Daoy (cell line): ENCODE measurements at regions not wholly inside any gene's neighbourhood (a gene's known extent, or its start where the extent isn't known, plus 50 kb on each side); places are given as distances from the start of the nearest gene placed in this dataset.
"Not testable (repeated sequence)": the region's sequence is repeated elsewhere in the genome, so short reads cannot be mapped to it uniquely, and the experiment has no call there.

Source experiments
- DNase-seq: peaks from one replicate; pipeline ENCODE4 v3.0.0-alpha.2; 2015; ENCODE audit warnings: low read depth

- DNase-seq = no peak
Measured at GRCh38 chr4:28469387-28469786, 1608.7 kb downstream of the STIM2 start.

GRCh38 chr4:28469886-28470285 lies 1609.2 kb downstream of the STIM2 start:
- DNase-seq = no peak

- no peak for DNase-seq
Measured at GRCh38 chr4:28475381-28475780, 1614.7 kb downstream of the STIM2 start.

- no peak for DNase-seq
Measured at GRCh38 chr4:28479666-28480065, 1619.0 kb downstream of the STIM2 start.

DNA sequence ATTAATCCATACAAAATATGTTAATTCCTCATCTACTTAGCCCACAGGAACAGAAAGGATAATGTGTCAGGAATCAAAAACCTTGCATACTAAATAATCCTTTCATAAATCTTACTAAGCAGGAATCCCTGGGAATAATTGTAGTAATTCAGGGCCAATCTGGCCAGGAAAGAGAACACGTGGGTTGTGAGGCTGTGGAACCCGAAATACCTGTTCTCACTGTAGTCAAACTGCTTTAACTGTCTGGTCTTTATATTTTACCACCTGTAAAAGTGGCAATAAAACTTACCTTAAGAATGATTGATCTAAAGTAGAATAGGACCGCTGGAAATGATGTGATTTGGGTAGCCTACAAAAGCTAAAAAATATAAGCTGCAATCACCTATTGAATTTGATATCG lies 1620.9 kb downstream of the STIM2 start:
- DNase-seq = no peak

DNA sequence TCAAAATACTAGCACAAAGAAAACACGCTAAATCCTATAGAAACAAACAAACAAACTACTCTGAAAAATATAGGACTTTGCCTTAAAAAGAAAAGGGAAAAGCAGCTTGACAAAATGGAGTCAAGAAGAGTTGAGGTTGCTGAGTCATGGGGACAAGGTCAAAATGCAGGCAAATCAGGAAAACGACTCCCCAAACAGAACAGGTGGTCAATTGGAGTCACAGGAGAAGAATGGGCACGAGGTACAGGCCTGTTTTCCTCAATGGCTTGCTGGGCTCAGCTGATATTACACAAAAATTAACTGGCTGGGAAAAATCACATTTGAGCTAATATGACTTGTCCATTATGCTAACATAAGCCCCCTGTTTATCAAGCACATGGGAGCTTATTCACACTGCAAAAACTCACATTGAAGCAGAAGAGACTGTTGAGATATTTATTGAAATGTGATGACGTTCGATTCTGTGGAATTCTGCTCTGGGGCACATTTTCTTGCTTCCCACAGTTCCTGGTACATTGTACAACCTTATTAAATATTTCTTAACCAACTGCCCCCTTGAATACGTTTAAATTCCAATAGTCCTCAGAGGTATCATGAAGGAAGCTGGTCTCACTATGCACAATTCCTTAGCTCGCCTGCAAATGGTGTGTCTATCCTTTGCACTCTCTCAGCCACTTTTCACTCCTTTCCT lies 1622.1 kb downstream of the STIM2 start:
- DNase-seq = no peak

GRCh38 chr4:28488021-28488420 lies 1627.4 kb downstream of the STIM2 start:
- no peak for DNase-seq

DNA sequence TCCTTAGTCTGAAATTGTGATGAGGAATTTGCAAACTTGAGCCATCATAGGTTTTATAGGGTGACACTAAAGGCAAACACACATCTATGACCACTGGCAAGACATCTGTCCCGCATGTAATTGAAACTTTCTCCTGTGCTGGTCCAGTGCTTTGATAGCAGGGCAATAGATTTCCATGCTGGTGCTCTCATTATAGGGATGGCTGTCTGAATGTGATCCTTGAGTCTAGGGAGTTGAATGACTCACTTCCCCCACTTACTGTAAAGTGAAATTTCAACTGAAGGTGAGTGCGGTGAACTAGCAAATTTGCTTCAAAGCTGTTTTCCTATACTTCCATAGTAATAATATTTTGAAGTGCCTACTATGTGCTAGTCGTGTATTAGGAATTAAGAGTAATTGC lies 1630.0 kb downstream of the STIM2 start:
- no peak for DNase-seq

DNA sequence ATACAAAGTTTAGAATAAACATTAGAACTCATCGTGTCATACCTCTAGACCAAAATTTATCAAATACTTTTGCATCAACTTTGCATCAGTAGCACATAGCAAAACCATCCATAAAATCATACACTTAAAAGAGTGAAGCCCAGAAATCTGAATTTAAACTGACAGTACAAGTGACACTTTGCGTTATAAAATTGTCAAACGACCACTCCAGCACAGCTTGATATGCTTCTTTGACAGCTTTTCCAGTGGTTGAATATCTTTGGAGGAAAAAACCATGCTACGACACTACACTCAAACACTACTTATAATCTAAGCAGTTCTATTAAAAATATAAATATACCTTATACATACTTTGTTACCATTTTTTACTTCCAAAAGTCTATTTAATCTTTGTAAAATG lies 1644.4 kb downstream of the STIM2 start:
- no peak for DNase-seq

GRCh38 chr4:28508636-28509035 lies 1648.0 kb downstream of the STIM2 start:
- DNase-seq = no peak

DNA sequence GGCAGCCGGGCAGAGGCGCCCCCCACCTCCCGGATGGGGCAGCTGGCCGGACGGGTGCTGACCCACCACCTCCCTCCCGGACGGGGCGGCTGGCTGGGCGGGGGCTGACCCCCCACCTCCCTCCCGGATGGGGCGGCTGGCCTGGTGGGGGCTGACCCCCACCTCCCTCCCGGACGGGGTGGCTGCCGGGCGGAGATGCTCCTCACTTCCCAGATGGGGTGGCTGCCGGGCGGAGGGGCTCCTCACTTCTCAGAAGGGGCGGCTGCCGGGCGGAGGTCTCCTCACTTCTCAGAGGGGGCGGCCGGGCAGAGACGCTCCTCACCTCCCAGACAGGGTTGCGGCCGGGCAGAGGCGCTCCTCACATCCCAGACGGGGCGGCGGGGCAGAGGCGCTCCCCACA lies 1654.1 kb downstream of the STIM2 start:
- DNase-seq = not testable (repeated sequence)

DNA sequence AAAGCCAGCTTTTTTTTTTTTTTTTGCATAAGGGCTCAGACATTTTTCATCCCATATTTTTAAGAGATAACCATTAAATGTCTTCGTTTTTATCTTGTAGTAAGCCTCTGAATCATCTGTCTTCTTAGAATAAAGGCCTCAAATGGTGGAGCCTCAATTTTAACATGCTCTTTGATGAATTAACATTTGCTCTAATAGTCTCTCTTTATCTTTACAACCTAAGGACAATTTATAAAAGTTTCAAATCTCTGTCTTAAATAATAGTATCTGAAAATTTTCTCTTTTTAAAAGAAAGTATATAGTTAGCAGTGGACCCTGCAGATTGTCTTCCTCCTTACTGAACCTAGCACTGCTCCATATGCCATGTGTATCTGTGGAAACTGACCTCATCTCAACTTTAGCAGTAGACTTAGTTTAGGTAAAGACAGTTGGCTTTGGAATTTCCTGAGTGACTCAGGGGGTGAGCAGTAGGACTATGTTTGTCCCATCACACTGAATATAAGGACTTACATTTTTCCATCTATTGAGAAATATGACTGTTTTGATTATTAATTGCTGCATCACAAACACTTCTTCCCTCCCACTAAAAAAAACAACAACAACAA lies 1658.0 kb downstream of the STIM2 start:
- DNase-seq = no peak

DNA sequence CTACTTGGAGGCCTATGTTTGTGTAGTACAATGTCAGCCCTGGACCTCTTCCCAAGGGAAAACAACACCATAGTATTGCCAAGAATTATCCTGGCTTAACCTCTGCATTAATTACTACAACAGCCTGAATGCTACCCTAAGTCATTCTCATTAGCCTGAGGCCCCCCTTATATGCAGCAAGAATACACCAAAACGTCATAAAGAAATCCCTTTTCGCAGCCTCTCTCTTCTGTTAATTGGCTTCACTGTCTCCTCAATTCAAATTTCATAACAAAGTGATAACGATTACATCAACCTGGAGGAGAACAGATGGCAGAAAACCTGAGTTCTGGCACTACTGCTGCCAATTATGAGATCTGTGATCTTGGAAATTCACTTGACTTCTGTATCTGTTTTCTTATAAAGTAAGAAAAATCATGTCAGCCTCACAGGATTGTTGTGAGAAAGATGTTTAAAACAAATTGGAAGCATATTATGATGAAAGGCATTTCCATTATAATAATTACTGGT lies 1663.1 kb downstream of the STIM2 start:
- no peak for DNase-seq

GRCh38 chr4:28536124-28536523 lies 1675.5 kb downstream of the STIM2 start:
- DNase-seq = no peak

DNA sequence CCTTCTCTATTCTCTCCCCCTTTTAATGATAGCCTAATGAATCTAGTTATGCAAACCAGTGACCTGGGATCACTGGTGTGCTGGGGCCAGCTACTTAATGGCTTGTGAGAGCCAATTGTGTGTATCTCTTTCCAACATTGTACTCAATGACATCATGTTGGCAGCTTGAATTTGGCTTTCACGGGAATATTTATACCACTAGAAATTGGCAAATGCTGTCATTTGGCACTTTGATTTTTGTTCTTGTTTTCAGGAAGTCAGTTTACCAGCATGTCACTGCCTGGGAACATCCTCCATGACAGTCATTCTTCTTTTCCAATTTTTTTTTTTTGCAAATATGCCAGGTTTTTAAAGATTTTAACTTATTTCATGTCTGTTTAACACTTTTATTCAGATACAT lies 1685.3 kb downstream of the STIM2 start:
- no peak for DNase-seq

- no peak for DNase-seq
Measured at GRCh38 chr4:28548136-28548535, 1687.5 kb downstream of the STIM2 start.

GRCh38 chr4:28548594-28548993 lies 1688.0 kb downstream of the STIM2 start:
- no peak for DNase-seq

DNA sequence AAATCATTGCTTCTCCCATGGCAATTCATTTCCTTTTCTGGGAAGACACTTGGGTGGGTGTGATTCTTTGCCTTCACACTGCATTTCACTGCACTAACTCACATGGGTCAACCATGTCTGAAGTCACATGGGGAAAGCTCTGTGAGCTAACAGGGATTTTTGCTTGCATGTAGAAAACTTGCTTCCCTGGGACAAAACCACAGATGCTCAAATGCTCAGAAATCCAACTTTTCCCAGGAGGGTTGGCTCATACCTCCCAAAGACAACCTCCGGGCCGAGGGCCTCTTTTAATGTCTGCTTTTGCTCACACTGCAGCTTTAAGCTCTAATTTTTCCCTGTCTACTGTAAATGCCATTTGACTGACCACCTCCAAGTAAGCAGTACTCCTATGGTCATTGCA lies 1695.2 kb downstream of the STIM2 start:
- DNase-seq = no peak

DNA sequence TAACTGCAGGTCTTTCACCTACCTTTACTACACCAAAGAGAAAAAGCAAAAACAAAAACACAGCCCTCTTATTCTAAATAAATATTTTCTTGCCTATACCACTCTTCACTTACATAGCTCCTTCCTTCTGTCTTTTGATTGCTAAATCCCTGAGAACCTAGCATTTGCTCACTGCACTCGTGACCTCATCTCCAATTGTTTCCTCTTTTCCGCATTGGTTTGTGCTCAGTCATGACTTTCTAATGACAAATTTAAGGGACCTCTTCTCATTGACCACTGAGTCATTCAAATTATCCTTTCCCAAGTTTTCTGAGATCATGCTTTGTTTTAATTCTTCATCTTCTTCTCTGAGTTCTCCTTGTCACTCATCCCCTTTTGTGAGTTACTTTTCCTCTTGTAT lies 1697.1 kb downstream of the STIM2 start:
- DNase-seq = no peak

DNA sequence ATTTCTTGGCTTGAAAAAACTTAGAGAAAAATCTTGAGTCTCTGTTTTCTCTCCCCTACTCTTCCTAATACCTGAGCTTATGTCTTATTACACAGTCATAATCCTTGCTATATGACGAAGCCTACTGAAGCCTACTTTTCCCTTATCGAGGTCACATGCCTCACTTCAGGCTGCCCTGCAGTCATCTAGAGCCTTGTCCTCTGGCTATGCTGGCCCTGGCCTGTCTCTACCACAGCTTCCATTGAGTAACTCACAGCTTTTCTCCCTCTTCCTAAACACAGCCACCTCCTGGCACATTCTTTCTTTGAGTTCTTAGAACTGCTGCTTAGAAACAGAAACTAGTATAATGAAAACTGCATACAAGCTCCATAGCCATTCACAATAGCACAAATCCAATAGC lies 1698.3 kb downstream of the STIM2 start:
- DNase-seq = no peak

DNA sequence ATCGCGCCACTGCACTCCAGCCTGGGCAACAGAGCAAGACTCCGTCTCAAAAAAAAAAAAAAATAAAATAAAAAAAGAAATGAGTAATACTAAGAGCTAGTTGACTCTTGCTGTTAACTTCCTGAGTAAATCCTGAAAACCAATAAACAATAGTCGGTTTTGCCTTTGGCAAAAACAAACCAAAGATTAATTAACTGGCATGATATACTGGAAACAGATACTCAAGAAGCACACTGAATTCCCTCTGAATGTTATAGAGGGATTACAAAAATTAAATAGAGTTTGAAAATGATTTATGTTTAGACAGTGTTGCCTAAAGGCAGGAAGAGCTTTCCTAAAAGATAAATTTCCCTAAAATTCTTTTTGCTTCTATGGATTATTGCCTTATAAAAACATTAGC lies 1702.3 kb downstream of the STIM2 start:
- DNase-seq = no peak

- DNase-seq = no peak
Measured at GRCh38 chr4:28565396-28565795, 1704.8 kb downstream of the STIM2 start.

GRCh38 chr4:28600958-28601357 lies 1740.3 kb downstream of the STIM2 start:
- no peak for DNase-seq

DNA sequence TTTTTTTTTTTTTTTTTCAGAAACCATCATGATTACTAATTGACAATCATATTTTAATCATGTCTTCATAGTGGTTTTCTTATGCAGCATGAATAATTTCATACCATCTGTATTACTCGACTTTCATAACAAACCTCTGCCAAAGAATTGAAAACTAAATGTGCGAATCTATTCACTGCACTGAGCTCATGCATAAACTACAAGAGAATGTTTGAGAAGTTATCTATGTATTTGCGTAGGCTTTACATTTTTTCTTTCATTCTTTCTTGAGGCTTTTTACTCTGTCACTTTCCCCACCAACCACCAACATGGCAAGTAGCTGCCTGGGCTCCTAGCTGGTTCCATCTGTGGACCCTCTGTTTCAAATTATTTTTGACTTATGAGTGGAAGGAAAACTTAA lies 1761.0 kb downstream of the STIM2 start:
- DNase-seq = no peak
